Fibroblast of lung (primary cell): ENCODE measurements at regions not wholly inside any gene's neighbourhood (a gene's known extent, or its start where the extent isn't known, plus 50 kb on each side); places are given as distances from the start of the nearest gene placed in this dataset.

Experiments used
- DNase-seq, 2 donors: peaks; one replicate each; pipeline versions ENCODE4 v3.0.0 to v3.0.0-alpha.2; 2010; ENCODE audit warnings: low read depth in 2 of 2
- H2AFZ ChIP-seq: 2 replicates; pipeline ENCODE4 v1.5.1; 2012; ENCODE audit warnings: low read length, control low read depth, inconsistent platforms
- H3K27ac ChIP-seq: 2 replicates; pipeline ENCODE4 v1.5.1; 2011; ENCODE audit warnings: low read length, control low read depth; ENCODE audit not compliant: insufficient read depth
- H3K27me3 ChIP-seq: 2 replicates; pipeline ENCODE4 v1.5.1; 2011; ENCODE audit warnings: mild to moderate bottlenecking, low read length; ENCODE audit not compliant: control insufficient read depth, insufficient read depth
- H3K36me3 ChIP-seq: 2 replicates; pipeline ENCODE4 v1.5.1; 2011; ENCODE audit warnings: low read length; ENCODE audit not compliant: control insufficient read depth, insufficient read depth
- H3K4me1 ChIP-seq: 2 replicates; pipeline ENCODE4 v1.5.1; 2011; ENCODE audit warnings: low read length; ENCODE audit not compliant: control insufficient read depth, insufficient read depth; ENCODE audit errors: extremely low read depth
- H3K4me2 ChIP-seq: 2 replicates; pipeline ENCODE4 v1.5.1; 2011; ENCODE audit warnings: low read length, control low read depth; ENCODE audit not compliant: insufficient read depth; ENCODE audit errors: extremely low read depth
- H3K4me3 ChIP-seq, 4 experiments: fragments of 200-600 bp in 1 of 4; sonication (generic) in 1 of 4; replicated peaks in 1 of 4; 2 replicates each; pipeline ENCODE4 v1.5.1; 2011 to 2016; ENCODE audit warnings: low read length in 4 of 4, low read depth in 3 of 4, mild to moderate bottlenecking in 3 of 4, control low read depth in 2 of 4, inconsistent platforms in 1 of 4, mixed read lengths in 1 of 4; ENCODE audit not compliant: insufficient read depth in 1 of 4; ENCODE audit errors: control extremely low read depth in 1 of 4
- H3K79me2 ChIP-seq: 2 replicates; pipeline ENCODE4 v1.5.1; 2012; ENCODE audit warnings: mild to moderate bottlenecking, low read length, inconsistent platforms; ENCODE audit not compliant: control insufficient read depth, insufficient read depth
- H3K9ac ChIP-seq: 2 replicates; pipeline ENCODE4 v1.5.1; 2011; ENCODE audit warnings: mild to moderate bottlenecking, low read length, control low read depth; ENCODE audit not compliant: insufficient read depth
- H3K9me3 ChIP-seq: 2 replicates; pipeline ENCODE4 v1.5.1; 2012; ENCODE audit warnings: low read depth, low read length; ENCODE audit not compliant: control insufficient read depth, insufficient read depth
- H4K20me1 ChIP-seq: 2 replicates; pipeline ENCODE4 v1.5.1; 2011; ENCODE audit warnings: low read length; ENCODE audit not compliant: control insufficient read depth, insufficient read depth; ENCODE audit errors: extremely low read depth
- EZH2 ChIP-seq: IDR thresholded peaks from 2 replicates; pipeline ENCODE4 v1.5.1; 2012; ENCODE audit warnings: low read length, control low read depth, mild to moderate bottlenecking; ENCODE audit errors: missing control alignments
- TF ChIP-seq, protein P1 (sequence below), 2 donors: IDR thresholded peaks in 1 of 2; conservative IDR thresholded peaks in 1 of 2; 1 replicate in 1 of 2; 2 replicates in 1 of 2; pipeline ENCODE4 v1.5.1; 2011 to 2012; ENCODE audit warnings: low read length in 2 of 2, control low read depth in 1 of 2, inconsistent platforms in 1 of 2, low read depth in 1 of 2, mild to moderate bottlenecking in 1 of 2

DNA sequence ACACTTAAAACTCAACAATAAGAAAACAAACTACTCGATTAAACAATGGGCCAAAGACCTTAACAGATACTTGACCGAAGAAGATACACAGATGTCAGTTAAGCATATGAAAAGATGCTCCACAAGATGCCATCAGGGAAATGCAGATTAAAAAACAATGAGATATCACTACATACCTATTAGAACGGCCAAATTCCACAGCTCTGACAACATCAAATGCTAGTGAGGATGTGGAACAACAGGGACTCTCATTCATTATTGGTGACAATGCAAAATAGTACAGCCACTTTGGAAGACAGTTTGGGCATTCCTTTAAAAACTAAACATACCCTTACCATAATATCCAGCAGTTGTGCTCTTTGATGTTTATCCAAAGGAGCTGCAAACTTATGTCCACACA, 59.1 kb upstream of the UBE3A start:
- no peak for DNase-seq
- no peaks in the 10 kb centered on the region for H3K27me3 ChIP-seq
- H2AFZ ChIP-seq, result no peak overlapping the region
- no peaks in the 10 kb centered on the region for H3K9me3 ChIP-seq
- no peaks in the 10 kb centered on the region for H3K79me2 ChIP-seq
- no peaks in the 10 kb centered on the region for H3K36me3 ChIP-seq
- no peak overlapping the region for H3K4me3 ChIP-seq
- TF ChIP-seq, protein P1, sequence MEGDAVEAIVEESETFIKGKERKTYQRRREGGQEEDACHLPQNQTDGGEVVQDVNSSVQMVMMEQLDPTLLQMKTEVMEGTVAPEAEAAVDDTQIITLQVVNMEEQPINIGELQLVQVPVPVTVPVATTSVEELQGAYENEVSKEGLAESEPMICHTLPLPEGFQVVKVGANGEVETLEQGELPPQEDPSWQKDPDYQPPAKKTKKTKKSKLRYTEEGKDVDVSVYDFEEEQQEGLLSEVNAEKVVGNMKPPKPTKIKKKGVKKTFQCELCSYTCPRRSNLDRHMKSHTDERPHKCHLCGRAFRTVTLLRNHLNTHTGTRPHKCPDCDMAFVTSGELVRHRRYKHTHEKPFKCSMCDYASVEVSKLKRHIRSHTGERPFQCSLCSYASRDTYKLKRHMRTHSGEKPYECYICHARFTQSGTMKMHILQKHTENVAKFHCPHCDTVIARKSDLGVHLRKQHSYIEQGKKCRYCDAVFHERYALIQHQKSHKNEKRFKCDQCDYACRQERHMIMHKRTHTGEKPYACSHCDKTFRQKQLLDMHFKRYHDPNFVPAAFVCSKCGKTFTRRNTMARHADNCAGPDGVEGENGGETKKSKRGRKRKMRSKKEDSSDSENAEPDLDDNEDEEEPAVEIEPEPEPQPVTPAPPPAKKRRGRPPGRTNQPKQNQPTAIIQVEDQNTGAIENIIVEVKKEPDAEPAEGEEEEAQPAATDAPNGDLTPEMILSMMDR (conservative IDR thresholded peaks at IDR 0.05 in 1 of 2, IDR thresholded peaks at IDR 0.05 in 1 of 2; ENCODE audit: low read depth in 1 of 2, low read length in 2 of 2), result no peak
- TF ChIP-seq EZH2, result no peak
- H3K9ac ChIP-seq, result no peak overlapping the region
- no peaks in the 10 kb centered on the region for H3K4me1 ChIP-seq
- H3K27ac ChIP-seq, result no peak overlapping the region
- H4K20me1 ChIP-seq, result no peaks in the 10 kb centered on the region
- no peak overlapping the region for H3K4me2 ChIP-seq

DNA sequence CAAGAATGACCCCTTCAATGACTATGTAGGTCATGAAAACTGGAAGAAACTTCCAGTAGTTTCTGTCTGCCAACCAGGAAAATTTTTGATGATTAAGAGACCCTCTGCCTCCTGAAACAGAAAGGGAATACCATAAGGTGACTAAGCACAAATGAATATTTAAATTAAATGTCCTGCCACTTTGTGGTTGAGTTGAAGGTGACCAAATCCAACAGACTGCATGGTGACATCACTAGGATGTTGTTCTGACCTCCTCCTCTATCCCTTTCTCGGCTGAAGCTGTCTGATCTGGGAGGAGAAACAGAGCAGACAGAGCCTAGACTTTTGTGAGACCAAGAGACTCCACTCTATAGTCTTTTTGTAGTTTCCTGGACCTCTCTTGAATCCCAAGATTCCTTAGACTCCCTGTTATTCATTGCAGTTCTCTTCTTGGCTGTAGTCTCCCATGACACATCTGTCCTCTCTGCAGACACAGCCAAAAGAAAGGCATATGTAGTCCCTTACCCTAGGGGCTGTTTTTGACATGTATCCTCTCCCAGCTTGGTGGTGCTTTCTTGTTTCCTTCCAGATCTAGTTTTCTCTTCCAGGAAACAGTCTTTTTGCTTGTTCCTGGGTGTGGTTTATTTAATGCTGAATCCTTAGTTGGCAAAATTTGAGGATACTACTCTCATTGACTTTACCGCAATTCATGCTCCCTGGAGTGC, 55.2 kb upstream of the UBE3A start:
- Histone ChIP-seq H2AFZ (no peak overlapping the region), H3K9me3 (no peaks in the 10 kb centered on the region), H3K9ac (no peak overlapping the region), H3K4me3 (no peak overlapping the region), H3K4me1 (no peaks in the 10 kb centered on the region), H3K4me2 (no peak overlapping the region), H3K27me3 (no peaks in the 10 kb centered on the region), H3K27ac (no peak overlapping the region), H3K36me3 (no peaks in the 10 kb centered on the region), H4K20me1 (no peaks in the 10 kb centered on the region), H3K79me2 (no peaks in the 10 kb centered on the region)
- TF ChIP-seq, protein P1 (conservative IDR thresholded peaks at IDR 0.05 in 1 of 2, IDR thresholded peaks at IDR 0.05 in 1 of 2; ENCODE audit: low read depth in 1 of 2, low read length in 2 of 2), result no peak
- TF ChIP-seq EZH2, result no peak
- DNase-seq, result no peak

DNA sequence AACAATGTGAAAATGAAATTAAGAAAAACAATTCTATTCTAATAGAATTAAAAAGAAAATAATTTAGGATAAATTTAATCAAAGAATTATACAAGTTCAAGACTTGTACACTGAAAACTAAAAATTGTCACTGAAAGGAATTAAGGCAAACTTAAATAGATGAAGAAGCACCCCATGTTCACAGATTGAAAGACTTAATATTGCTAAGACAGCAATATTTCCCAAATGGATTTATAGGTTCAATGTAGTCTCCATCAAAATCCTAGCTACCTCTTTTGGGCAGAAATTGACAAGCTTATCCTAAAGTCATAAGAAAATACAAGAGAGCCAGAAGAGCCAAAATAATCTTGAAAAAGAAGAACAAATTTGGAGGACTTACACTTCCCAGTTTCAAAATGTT, 53.5 kb upstream of the UBE3A start:
- Histone ChIP-seq H3K4me1 (no peaks in the 10 kb centered on the region), H3K9me3 (no peaks in the 10 kb centered on the region), H3K4me3 (no peak overlapping the region), H4K20me1 (no peaks in the 10 kb centered on the region), H3K36me3 (no peaks in the 10 kb centered on the region), H2AFZ (no peak overlapping the region), H3K27me3 (no peaks in the 10 kb centered on the region), H3K4me2 (no peak overlapping the region), H3K9ac (no peak overlapping the region), H3K27ac (no peak overlapping the region), H3K79me2 (no peaks in the 10 kb centered on the region)
- TF ChIP-seq EZH2, result no peak
- TF ChIP-seq, protein P1 (conservative IDR thresholded peaks at IDR 0.05 in 1 of 2, IDR thresholded peaks at IDR 0.05 in 1 of 2; ENCODE audit: low read depth in 1 of 2, low read length in 2 of 2), result no peak
- DNase-seq, result no peak
